Astrocyte of the spinal cord (primary cell): ENCODE measurements at regions not wholly inside any gene's neighbourhood (a gene's known extent, or its start where the extent isn't known, plus 50 kb on each side); places are given as distances from the start of the nearest gene placed in this dataset.

Source experiments
- DNase-seq: peaks from one replicate; pipeline ENCODE4 v3.0.0; 2011; ENCODE audit warnings: low read depth, low spot score
- H3K4me3 ChIP-seq: 2 replicates; pipeline ENCODE4 v1.5.1; 2011; ENCODE audit warnings: low read depth, mild to moderate bottlenecking, low read length, moderate library complexity
- CTCF ChIP-seq: IDR thresholded peaks from 2 replicates; pipeline ENCODE4 v1.5.1; 2012; ENCODE audit warnings: low read depth, mild to moderate bottlenecking, low read length, inconsistent platforms
- in situ Hi-C: cut with HindIII; loops from 2 replicates; pipeline ENCODE4 v1.10.0; 2017; ENCODE audit warnings: low sequenced_read_pairs

GRCh38 chr5:23579566-23579965, 72.2 kb downstream of the PRDM9 start:
- no peak for DNase-seq
- in situ Hi-C loops = no loop called here
- TF ChIP-seq CTCF = no peak
- no peak overlapping the region for H3K4me3 ChIP-seq

- H3K4me3 ChIP-seq = no peak overlapping the region
- no peak for TF ChIP-seq CTCF
- no peak for DNase-seq
- in situ Hi-C loops = no loop called here
Measured at GRCh38 chr5:23583081-23583480, 75.7 kb downstream of the PRDM9 start.

GRCh38 chr5:23588841-23589326, 81.5 kb downstream of the PRDM9 start:
- TF ChIP-seq CTCF = no peak
- in situ Hi-C loops = no loop called here
- no peak for DNase-seq
- no peak overlapping the region for H3K4me3 ChIP-seq

- H3K4me3 ChIP-seq = no peak overlapping the region
- TF ChIP-seq CTCF = no peak
- in situ Hi-C loops = no loop called here
- DNase-seq = no peak
Measured at GRCh38 chr5:23591250-23591649, 83.8 kb downstream of the PRDM9 start.

- TF ChIP-seq CTCF = no peak
- no peak overlapping the region for H3K4me3 ChIP-seq
- DNase-seq = no peak
- in situ Hi-C loops = no loop called here
Measured at GRCh38 chr5:23606927-23607326, 99.5 kb downstream of the PRDM9 start.

GRCh38 chr5:23612701-23613100, 105.3 kb downstream of the PRDM9 start:
- no peak for TF ChIP-seq CTCF

GRCh38 chr5:23613566-23613965, 106.2 kb downstream of the PRDM9 start:
- TF ChIP-seq CTCF = no peak
- no peak for DNase-seq
- in situ Hi-C loops = no loop called here

More at GRCh38 chr5:23612701-23613100, 105.3 kb downstream of the PRDM9 start:
- no peak overlapping the region for H3K4me3 ChIP-seq
- in situ Hi-C loops = no loop called here
- DNase-seq = no peak

More at GRCh38 chr5:23613566-23613965, 106.2 kb downstream of the PRDM9 start:
- H3K4me3 ChIP-seq = no peak overlapping the region
